ENCODE measurements at regions not wholly inside any gene's neighbourhood (a gene's known extent, or its start where the extent isn't known, plus 50 kb on each side); places are given as distances from the start of the nearest gene placed in this dataset.

DNA sequence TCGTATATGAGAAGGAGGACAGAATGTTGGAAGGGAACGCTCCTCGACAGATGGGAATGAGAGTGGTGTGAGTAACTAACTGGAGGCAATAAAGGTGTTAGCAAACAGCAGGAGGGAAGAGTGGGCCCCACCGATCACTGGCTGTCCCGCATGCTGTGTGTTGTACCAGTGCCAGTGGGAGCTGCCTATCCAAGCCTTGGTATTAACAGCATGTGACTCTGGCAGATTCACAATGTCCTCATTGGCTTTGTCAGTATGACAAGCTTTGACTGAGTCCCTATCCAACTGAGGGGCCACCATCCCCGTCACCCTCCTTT, 188.3 kb downstream of the NRIP1 start:
- Histone ChIP-seq H3K9ac (ENCODE audit: low read depth in 2 of 2, low read length in 2 of 2) (no peak overlapping the region), H3K4me3 (no peak overlapping the region), H3K36me3 (no peaks in the 10 kb centered on the region), H3K27ac (no peak overlapping the region), H3K27me3 (no peaks in the 10 kb centered on the region), H3K4me1 (no peaks in the 10 kb centered on the region), H3K9me3 (no peaks in the 10 kb centered on the region)
- TF ChIP-seq, protein P1, sequence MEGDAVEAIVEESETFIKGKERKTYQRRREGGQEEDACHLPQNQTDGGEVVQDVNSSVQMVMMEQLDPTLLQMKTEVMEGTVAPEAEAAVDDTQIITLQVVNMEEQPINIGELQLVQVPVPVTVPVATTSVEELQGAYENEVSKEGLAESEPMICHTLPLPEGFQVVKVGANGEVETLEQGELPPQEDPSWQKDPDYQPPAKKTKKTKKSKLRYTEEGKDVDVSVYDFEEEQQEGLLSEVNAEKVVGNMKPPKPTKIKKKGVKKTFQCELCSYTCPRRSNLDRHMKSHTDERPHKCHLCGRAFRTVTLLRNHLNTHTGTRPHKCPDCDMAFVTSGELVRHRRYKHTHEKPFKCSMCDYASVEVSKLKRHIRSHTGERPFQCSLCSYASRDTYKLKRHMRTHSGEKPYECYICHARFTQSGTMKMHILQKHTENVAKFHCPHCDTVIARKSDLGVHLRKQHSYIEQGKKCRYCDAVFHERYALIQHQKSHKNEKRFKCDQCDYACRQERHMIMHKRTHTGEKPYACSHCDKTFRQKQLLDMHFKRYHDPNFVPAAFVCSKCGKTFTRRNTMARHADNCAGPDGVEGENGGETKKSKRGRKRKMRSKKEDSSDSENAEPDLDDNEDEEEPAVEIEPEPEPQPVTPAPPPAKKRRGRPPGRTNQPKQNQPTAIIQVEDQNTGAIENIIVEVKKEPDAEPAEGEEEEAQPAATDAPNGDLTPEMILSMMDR (IDR thresholded peaks at IDR 0.05) = no peak
- intact Hi-C loops (cut with DNase I) = no loop called here
- peak; percentile 25 for DNase-seq

DNA sequence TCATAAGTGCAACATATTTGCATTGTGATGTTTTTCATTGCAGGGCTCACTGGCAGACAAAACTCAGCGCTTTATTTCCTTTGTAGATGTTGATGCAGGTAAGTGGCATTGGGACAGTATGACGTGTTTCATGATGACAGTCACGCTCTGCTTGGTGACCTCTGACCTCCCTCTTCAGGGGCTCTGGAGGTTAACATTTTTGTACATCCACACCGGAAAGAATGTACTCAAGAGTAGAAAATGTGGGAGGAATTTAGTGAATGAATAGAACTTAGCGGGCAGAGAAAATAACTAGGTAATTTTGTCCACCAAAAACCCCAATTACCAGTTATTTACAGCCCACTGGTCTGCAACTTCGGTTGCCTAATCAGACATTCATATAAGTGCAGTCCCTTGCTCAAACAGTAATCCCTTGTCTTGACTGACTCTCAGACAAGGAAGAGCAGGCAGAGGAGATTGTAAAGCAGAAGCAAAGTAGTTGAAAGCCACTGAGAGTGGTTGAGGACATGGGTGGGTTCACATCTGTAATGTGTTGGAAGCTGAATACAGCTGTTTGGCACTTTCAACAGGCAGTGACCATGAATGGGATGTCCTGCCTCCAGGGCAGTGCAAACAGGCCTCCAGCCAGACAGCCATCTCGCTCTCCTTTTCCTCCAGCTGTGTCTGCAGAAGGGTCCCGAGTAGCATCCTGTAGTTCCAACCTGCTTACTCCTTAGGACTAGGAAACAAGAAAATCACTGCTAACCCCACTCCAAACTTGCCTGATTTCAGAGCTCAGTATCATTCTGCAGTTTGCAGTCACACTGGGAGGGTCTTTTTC, 188.9 kb downstream of the NRIP1 start:
- no peaks in the 10 kb centered on the region for H3K36me3 ChIP-seq
- no peaks in the 10 kb centered on the region for H3K9me3 ChIP-seq
- TF ChIP-seq, protein P1 (IDR thresholded peaks at IDR 0.05) = no peak
- no peaks in the 10 kb centered on the region for H3K4me1 ChIP-seq
- intact Hi-C loops (cut with DNase I) = no loop called here
- H3K4me3 ChIP-seq = no peak overlapping the region
- H3K27me3 ChIP-seq = no peaks in the 10 kb centered on the region
- no peak overlapping the region for H3K9ac ChIP-seq (ENCODE audit: low read depth in 2 of 2, low read length in 2 of 2)
- DNase-seq = no peak
- no peak overlapping the region for H3K27ac ChIP-seq

DNA sequence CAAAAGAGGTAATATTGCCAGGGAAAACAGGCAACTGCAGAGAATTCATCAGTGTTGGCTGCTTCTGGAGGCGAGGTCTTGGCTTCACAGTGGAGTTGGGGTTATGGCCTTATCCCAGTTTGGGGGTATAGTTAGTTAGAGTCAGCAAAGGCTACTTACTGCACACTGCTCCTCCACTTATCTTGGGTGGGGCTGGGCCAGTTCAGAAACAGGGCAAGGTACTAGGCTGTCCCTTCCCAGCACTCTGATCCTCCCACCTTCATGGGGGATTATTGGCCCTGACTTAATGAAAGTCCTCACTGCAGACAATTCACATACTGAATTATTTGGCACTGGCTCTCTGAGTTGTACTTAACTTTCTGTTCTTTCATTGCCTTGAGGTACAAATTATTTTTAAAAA, 189.6 kb downstream of the NRIP1 start:
- no peak for DNase-seq
- no peaks in the 10 kb centered on the region for H3K27me3 ChIP-seq
- intact Hi-C loops (cut with DNase I) = no loop called here
- H3K9ac ChIP-seq (ENCODE audit: low read depth in 2 of 2, low read length in 2 of 2) = no peak overlapping the region
- H3K9me3 ChIP-seq = no peaks in the 10 kb centered on the region
- no peaks in the 10 kb centered on the region for H3K4me1 ChIP-seq
- H3K27ac ChIP-seq = no peak overlapping the region
- no peak overlapping the region for H3K4me3 ChIP-seq
- H3K36me3 ChIP-seq = no peaks in the 10 kb centered on the region
- TF ChIP-seq, protein P1 (IDR thresholded peaks at IDR 0.05) = no peak

DNA sequence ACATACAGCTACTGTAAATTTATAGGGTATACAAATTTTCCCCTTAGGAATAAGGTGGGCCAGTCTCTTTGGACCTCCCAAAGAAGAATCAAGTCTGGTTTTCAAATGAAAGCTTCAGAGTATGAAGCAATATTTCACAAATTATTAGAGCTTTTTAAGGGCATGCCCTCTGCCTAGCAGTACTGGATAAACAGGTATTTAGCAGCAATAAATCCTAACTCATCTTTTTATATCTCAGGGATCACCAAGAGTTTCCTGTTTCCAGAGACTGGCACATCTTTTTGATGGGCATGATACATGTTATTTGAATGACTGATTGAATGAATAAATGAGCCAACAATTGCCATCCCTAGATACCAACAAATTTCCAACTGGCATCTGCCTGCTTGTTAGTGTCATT, 190.4 kb downstream of the NRIP1 start:
- no peaks in the 10 kb centered on the region for H3K4me1 ChIP-seq
- TF ChIP-seq, protein P1 (IDR thresholded peaks at IDR 0.05) = no peak
- H3K9ac ChIP-seq (ENCODE audit: low read depth in 2 of 2, low read length in 2 of 2) = no peak overlapping the region
- H3K36me3 ChIP-seq = no peaks in the 10 kb centered on the region
- intact Hi-C loops (cut with DNase I) = no loop called here
- H3K4me3 ChIP-seq = no peak overlapping the region
- no peak for DNase-seq
- H3K27ac ChIP-seq = no peak overlapping the region
- H3K9me3 ChIP-seq = no peaks in the 10 kb centered on the region
- no peaks in the 10 kb centered on the region for H3K27me3 ChIP-seq

DNA sequence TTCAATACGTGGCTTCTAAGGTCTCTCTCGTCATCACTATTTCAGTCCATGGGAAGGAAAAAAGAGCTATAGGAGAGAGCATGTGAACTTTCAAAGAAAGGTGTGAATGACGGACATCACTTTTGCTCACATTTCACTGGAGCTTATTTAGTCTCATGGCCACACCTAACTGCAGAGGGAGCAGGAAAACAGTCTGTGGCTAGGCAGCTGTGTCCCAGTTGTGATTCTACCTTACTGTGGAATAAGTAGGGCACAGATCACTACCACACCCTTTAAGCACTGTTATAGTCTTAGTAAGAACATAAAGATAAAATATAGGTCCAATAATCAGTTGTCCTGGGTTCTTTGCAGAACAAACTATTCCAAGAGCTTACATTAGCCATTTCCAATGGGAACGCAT, 192.9 kb downstream of the NRIP1 start:
- DNase-seq = no peak
- no peaks in the 10 kb centered on the region for H3K9me3 ChIP-seq
- no peaks in the 10 kb centered on the region for H3K36me3 ChIP-seq
- no peaks in the 10 kb centered on the region for H3K4me1 ChIP-seq
- no peaks in the 10 kb centered on the region for H3K27me3 ChIP-seq
- H3K27ac ChIP-seq = no peak overlapping the region
- no peak overlapping the region for H3K4me3 ChIP-seq
- no peak overlapping the region for H3K9ac ChIP-seq (ENCODE audit: low read depth in 2 of 2, low read length in 2 of 2)
- intact Hi-C loops (cut with DNase I) = no loop called here
- TF ChIP-seq, protein P1 (IDR thresholded peaks at IDR 0.05) = no peak

Data from colonic mucosa (tissue), 4 donors.